ENCODE measurements at regions not wholly inside any gene's neighbourhood (a gene's known extent, or its start where the extent isn't known, plus 50 kb on each side); places are given as distances from the start of the nearest gene placed in this dataset.

GRCh38 chr11:21896746-21897602 lies 295.9 kb upstream of the ANO5 start:
- ATAC-seq = no peak
- DNase-seq (ENCODE audit: low spot score) = no peak
- intact Hi-C loops (cut with DNase I) = no loop called here

GRCh38 chr11:21897752-21898151 lies 295.1 kb upstream of the ANO5 start:
- intact Hi-C loops (cut with DNase I) = no loop called here
- ATAC-seq = no peak

GRCh38 chr11:21908211-21908610 lies 284.7 kb upstream of the ANO5 start:
- DNase-seq (ENCODE audit: low spot score) = no peak
- intact Hi-C loops (cut with DNase I) = no loop called here
- no peak for ATAC-seq

More at GRCh38 chr11:21897752-21898151, 295.1 kb upstream of the ANO5 start:
- DNase-seq (ENCODE audit: low spot score) = no peak

GRCh38 chr11:21909145-21909544 lies 283.7 kb upstream of the ANO5 start:
- ATAC-seq = no peak
- intact Hi-C loops (cut with DNase I) = no loop called here

GRCh38 chr11:21911061-21911460 lies 281.8 kb upstream of the ANO5 start:
- ATAC-seq (no peak), DNase-seq (ENCODE audit: low spot score) (no peak)
- intact Hi-C loops (cut with DNase I) = no loop called here

More at GRCh38 chr11:21909145-21909544, 283.7 kb upstream of the ANO5 start:
- no peak for DNase-seq (ENCODE audit: low spot score)

GRCh38 chr11:21912285-21912684 lies 280.6 kb upstream of the ANO5 start:
- intact Hi-C loops (cut with DNase I) = no loop called here
- no peak for DNase-seq (ENCODE audit: low spot score)
- ATAC-seq = peak; percentile 45

GRCh38 chr11:21921151-21921550 lies 271.7 kb upstream of the ANO5 start:
- intact Hi-C loops (cut with DNase I) = no loop called here
- ATAC-seq = no peak
- no peak for DNase-seq (ENCODE audit: low spot score)

- intact Hi-C loops (cut with DNase I) = no loop called here
- DNase-seq (ENCODE audit: low spot score) = no peak
- ATAC-seq = no peak
Measured at GRCh38 chr11:21924262-21924661, 268.6 kb upstream of the ANO5 start.

GRCh38 chr11:21927628-21928027 lies 265.3 kb upstream of the ANO5 start:
- intact Hi-C loops (cut with DNase I) = no loop called here
- ATAC-seq = no peak
- DNase-seq (ENCODE audit: low spot score) = no peak

- intact Hi-C loops (cut with DNase I) = no loop called here
- ATAC-seq (no peak), DNase-seq (ENCODE audit: low spot score) (no peak)
Measured at GRCh38 chr11:21928847-21929246, 264.0 kb upstream of the ANO5 start.

GRCh38 chr11:21930408-21930807 lies 262.5 kb upstream of the ANO5 start:
- no peak for ATAC-seq
- intact Hi-C loops (cut with DNase I) = no loop called here
- DNase-seq (ENCODE audit: low spot score) = no peak

GRCh38 chr11:21931436-21932101 lies 261.3 kb upstream of the ANO5 start:
- ATAC-seq (no peak), DNase-seq (ENCODE audit: low spot score) (no peak)
- intact Hi-C loops (cut with DNase I) = no loop called here

GRCh38 chr11:21933095-21933494 lies 259.8 kb upstream of the ANO5 start:
- ATAC-seq (no peak), DNase-seq (ENCODE audit: low spot score) (no peak)
- intact Hi-C loops (cut with DNase I) = no loop called here

GRCh38 chr11:21944577-21944976 lies 248.3 kb upstream of the ANO5 start:
- no peak for ATAC-seq

GRCh38 chr11:21948876-21949275 lies 244.0 kb upstream of the ANO5 start:
- no peak for ATAC-seq
- intact Hi-C loops (cut with DNase I) = no loop called here
- DNase-seq (ENCODE audit: low spot score) = no peak

More at GRCh38 chr11:21944577-21944976, 248.3 kb upstream of the ANO5 start:
- intact Hi-C loops (cut with DNase I) = no loop called here
- no peak for DNase-seq (ENCODE audit: low spot score)

GRCh38 chr11:21949763-21950413 lies 243.0 kb upstream of the ANO5 start:
- ATAC-seq (no peak), DNase-seq (ENCODE audit: low spot score) (no peak)
- intact Hi-C loops (cut with DNase I) = loop anchor here (5.0 kb wide), 1 partner anchor 1067 kb away; no protein-coding TSS in a partner anchor

- DNase-seq (ENCODE audit: low spot score) (no peak), ATAC-seq (no peak)
- intact Hi-C loops (cut with DNase I) = no loop called here
Measured at GRCh38 chr11:21963013-21963412, 229.9 kb upstream of the ANO5 start.

- no peak for ATAC-seq
- intact Hi-C loops (cut with DNase I) = no loop called here
- no peak for DNase-seq (ENCODE audit: low spot score)
Measured at GRCh38 chr11:21965221-21965620, 227.7 kb upstream of the ANO5 start.

GRCh38 chr11:21968702-21969101 lies 224.2 kb upstream of the ANO5 start:
- DNase-seq (ENCODE audit: low spot score) (no peak), ATAC-seq (no peak)
- intact Hi-C loops (cut with DNase I) = no loop called here

GRCh38 chr11:21969841-21970240 lies 223.0 kb upstream of the ANO5 start:
- intact Hi-C loops (cut with DNase I) = no loop called here
- ATAC-seq (no peak), DNase-seq (ENCODE audit: low spot score) (no peak)
